ENCODE measurements at regions not wholly inside any gene's neighbourhood (a gene's known extent, or its start where the extent isn't known, plus 50 kb on each side); places are given as distances from the start of the nearest gene placed in this dataset.

GRCh38 chr15:69987492-69988489 is 109.9 kb downstream of the TLE3 start (continued):
- no peak for TF ChIP-seq STAT6 (CRISPR knock-in tag; conservative IDR thresholded peaks at IDR 0.05; ENCODE audit: low read depth)
- TF ChIP-seq AFF4 (CRISPR knock-in tag; IDR thresholded peaks at IDR 0.05; ENCODE audit: borderline replicate concordance), result no peak
- no peak for TF ChIP-seq MXD4 (CRISPR knock-in tag; IDR thresholded peaks at IDR 0.05; ENCODE audit: borderline replicate concordance)
- TF ChIP-seq ZNF263 (CRISPR knock-in tag; IDR thresholded peaks at IDR 0.05; ENCODE audit: low read depth), result no peak
- no peak for TF ChIP-seq ZNF232 (CRISPR knock-in tag; IDR thresholded peaks at IDR 0.05)
- no peak for TF ChIP-seq ZNF121 (CRISPR knock-in tag; IDR thresholded peaks at IDR 0.05)
- no peak for TF ChIP-seq E2F5 (CRISPR knock-in tag; IDR thresholded peaks at IDR 0.05)
- no peak for TF ChIP-seq FOXK1 (CRISPR knock-in tag; IDR thresholded peaks at IDR 0.05)
- TF ChIP-seq MAX (CRISPR knock-in tag; IDR thresholded peaks at IDR 0.05), result no peak
- no peak for TF ChIP-seq ATF3 (CRISPR knock-in tag; conservative IDR thresholded peaks at IDR 0.05)
- no peak for TF ChIP-seq HMGA2 (CRISPR knock-in tag; IDR thresholded peaks at IDR 0.05)
- TF ChIP-seq ZNF317 (CRISPR knock-in tag; IDR thresholded peaks at IDR 0.05; ENCODE audit: borderline replicate concordance, low read depth), result no peak
- no peak for TF ChIP-seq ZBTB21 (CRISPR knock-in tag; IDR thresholded peaks at IDR 0.05; ENCODE audit: borderline replicate concordance)
- TF ChIP-seq USF2 (CRISPR knock-in tag; IDR thresholded peaks at IDR 0.05), result no peak
- TF ChIP-seq ZNF532 (CRISPR knock-in tag; IDR thresholded peaks at IDR 0.05; ENCODE audit: borderline replicate concordance), result no peak
- no peak for TF ChIP-seq NFATC4 (CRISPR knock-in tag; IDR thresholded peaks at IDR 0.05)

Measured in WTC11 (cell line).